SK-N-MC (cell line): ENCODE measurements at regions not wholly inside any gene's neighbourhood (a gene's known extent, or its start where the extent isn't known, plus 50 kb on each side); places are given as distances from the start of the nearest gene placed in this dataset.

Source experiments
- EZH2 ChIP-seq: fragments of 200-600 bp; sonication (generic); IDR thresholded peaks from one replicate; pipeline ENCODE4 v1.6.1; 2017; ENCODE audit warnings: antibody characterized with exemption
- FOXP2 ChIP-seq: optimal IDR thresholded peaks from 2 replicates; pipeline ENCODE3; 2011; ENCODE audit warnings: mild to moderate bottlenecking, moderate library complexity; ENCODE audit not compliant: insufficient read depth; ENCODE audit errors: extremely low read length, control extremely low read depth
- POLR2AphosphoS5 ChIP-seq: IDR thresholded peaks from 2 replicates; pipeline ENCODE4 v1.6.1; 2012; ENCODE audit warnings: mild to moderate bottlenecking, low read depth, low read length, borderline replicate concordance

GRCh38 chr11:96960476-96960875 lies 570.7 kb downstream of the JRKL start:
- no peak for TF ChIP-seq POLR2AphosphoS5
- TF ChIP-seq EZH2 = no peak
- TF ChIP-seq FOXP2 = no peak
